ENCODE measurements at regions not wholly inside any gene's neighbourhood (a gene's known extent, or its start where the extent isn't known, plus 50 kb on each side); places are given as distances from the start of the nearest gene placed in this dataset.

DNA sequence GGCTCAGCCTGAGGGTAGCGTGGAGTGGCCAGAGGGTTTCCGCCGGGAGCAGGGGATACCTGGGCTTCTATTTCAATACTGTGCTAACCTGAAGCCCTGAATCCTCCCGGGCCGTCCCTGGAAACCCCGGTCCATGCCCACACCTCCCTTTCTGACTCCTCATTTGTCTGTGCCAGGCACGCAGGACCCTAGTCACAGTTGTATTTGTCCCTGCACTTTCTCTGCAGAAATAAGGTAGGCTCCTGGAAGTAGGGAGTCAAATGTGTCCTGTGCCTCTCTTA is 418.8 kb upstream of the HS6ST1 start:
- TF ChIP-seq, protein P1, sequence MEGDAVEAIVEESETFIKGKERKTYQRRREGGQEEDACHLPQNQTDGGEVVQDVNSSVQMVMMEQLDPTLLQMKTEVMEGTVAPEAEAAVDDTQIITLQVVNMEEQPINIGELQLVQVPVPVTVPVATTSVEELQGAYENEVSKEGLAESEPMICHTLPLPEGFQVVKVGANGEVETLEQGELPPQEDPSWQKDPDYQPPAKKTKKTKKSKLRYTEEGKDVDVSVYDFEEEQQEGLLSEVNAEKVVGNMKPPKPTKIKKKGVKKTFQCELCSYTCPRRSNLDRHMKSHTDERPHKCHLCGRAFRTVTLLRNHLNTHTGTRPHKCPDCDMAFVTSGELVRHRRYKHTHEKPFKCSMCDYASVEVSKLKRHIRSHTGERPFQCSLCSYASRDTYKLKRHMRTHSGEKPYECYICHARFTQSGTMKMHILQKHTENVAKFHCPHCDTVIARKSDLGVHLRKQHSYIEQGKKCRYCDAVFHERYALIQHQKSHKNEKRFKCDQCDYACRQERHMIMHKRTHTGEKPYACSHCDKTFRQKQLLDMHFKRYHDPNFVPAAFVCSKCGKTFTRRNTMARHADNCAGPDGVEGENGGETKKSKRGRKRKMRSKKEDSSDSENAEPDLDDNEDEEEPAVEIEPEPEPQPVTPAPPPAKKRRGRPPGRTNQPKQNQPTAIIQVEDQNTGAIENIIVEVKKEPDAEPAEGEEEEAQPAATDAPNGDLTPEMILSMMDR (IDR thresholded peaks at IDR 0.05 in 4 of 5, conservative IDR thresholded peaks at IDR 0.05 in 1 of 5): no peak
- no peak for TF ChIP-seq POLR2A (IDR thresholded peaks at IDR 0.05)
